Kidney (tissue), 13 donors: ENCODE measurements at regions not wholly inside any gene's neighbourhood (a gene's known extent, or its start where the extent isn't known, plus 50 kb on each side); places are given as distances from the start of the nearest gene placed in this dataset.

Experiments used
- DNase-seq, 5 donors: peaks; one replicate each; pipeline ENCODE4 v3.0.0-alpha.2; 2013 to 2020
- FAIRE-seq: peaks from 2 replicates; lab custom pipeline; 2012; peaks lifted over from hg19 to GRCh38; lab: Jason Lieb, UNC
- H3K27ac ChIP-seq, 2 donors: one replicate each; pipeline ENCODE4 v1.7.0; 2013; ENCODE audit warnings: low read depth in 2 of 2, low read length in 2 of 2, inconsistent platforms in 1 of 2
- H3K27me3 ChIP-seq: one replicate; pipeline ENCODE4 v1.7.1; 2013; ENCODE audit warnings: low read length, inconsistent platforms; ENCODE audit not compliant: control insufficient read depth, insufficient read depth
- H3K36me3 ChIP-seq, 3 donors: one replicate each; pipeline versions ENCODE4 v1.7.0 to v1.7.1; 2013; ENCODE audit warnings: low read length in 3 of 3, control low read depth in 1 of 3, inconsistent platforms in 1 of 3; ENCODE audit not compliant: insufficient read depth in 3 of 3, control insufficient read depth in 2 of 3
- H3K4me1 ChIP-seq, 3 donors: one replicate each; pipeline versions ENCODE4 v1.7.0 to v1.7.1; 2013; ENCODE audit warnings: low read length in 3 of 3, inconsistent platforms in 1 of 3, low read depth in 1 of 3; ENCODE audit not compliant: control insufficient read depth in 2 of 3, insufficient read depth in 2 of 3
- H3K4me3 ChIP-seq, 3 donors: one replicate each; pipeline versions ENCODE4 v1.7.0 to v1.8.1; 2013; ENCODE audit warnings: low read length in 3 of 3, control low read depth in 1 of 3, inconsistent platforms in 1 of 3
- H3K9ac ChIP-seq, 3 donors: one replicate each; pipeline versions ENCODE4 v1.7.0 to v1.7.1; 2013; ENCODE audit warnings: low read length in 3 of 3, control low read depth in 1 of 3, inconsistent platforms in 1 of 3
- H3K9me3 ChIP-seq, 3 donors: one replicate each; pipeline versions ENCODE4 v1.7.0 to v1.7.1; 2013; ENCODE audit warnings: low read length in 3 of 3, control low read depth in 1 of 3, inconsistent platforms in 1 of 3; ENCODE audit not compliant: control insufficient read depth in 2 of 3, insufficient read depth in 1 of 3
- intact Hi-C: fragments of 100-400 bp; cut with DNase I; formaldehyde crosslinking; loops from one replicate; pipeline ENCODE4 v1.11.1; 2022
- TF ChIP-seq, protein P1 (sequence below): IDR thresholded peaks from 3 replicates; pipeline ENCODE4 v1.5.1; 2012; ENCODE audit warnings: mild to moderate bottlenecking, moderate library complexity, borderline replicate concordance; ENCODE audit not compliant: insufficient read depth; ENCODE audit errors: extremely low read depth
- donor health status: control.
- donor health status: control.
- donor health status: control.
- donor health status: control.
- donor health status: control.
- donor health status: DM: yes; HTN: yes; CAD: no.
- donor health status: Normal renal cell carcinoma (clear cell type).

DNA sequence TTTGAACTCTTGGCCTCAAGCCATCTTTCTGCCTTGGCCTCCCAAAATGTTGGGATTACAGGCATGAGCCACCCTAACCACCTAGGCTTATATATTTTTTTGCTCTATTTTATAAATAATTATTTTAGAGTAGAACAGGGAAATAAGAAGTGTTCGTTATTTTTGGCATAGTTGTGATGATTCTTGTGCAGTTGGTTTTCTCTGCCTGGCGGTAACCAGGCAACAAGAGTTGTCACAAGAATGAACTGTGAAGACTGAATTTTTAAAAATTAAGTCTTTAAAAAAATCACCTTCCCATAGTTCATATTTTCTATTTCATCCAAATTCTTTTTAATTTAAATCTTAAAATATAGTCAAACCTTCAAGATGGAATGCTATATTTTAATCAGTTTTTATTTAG is 310.2 kb downstream of the ARL6IP6 start:
- TF ChIP-seq, protein P1, sequence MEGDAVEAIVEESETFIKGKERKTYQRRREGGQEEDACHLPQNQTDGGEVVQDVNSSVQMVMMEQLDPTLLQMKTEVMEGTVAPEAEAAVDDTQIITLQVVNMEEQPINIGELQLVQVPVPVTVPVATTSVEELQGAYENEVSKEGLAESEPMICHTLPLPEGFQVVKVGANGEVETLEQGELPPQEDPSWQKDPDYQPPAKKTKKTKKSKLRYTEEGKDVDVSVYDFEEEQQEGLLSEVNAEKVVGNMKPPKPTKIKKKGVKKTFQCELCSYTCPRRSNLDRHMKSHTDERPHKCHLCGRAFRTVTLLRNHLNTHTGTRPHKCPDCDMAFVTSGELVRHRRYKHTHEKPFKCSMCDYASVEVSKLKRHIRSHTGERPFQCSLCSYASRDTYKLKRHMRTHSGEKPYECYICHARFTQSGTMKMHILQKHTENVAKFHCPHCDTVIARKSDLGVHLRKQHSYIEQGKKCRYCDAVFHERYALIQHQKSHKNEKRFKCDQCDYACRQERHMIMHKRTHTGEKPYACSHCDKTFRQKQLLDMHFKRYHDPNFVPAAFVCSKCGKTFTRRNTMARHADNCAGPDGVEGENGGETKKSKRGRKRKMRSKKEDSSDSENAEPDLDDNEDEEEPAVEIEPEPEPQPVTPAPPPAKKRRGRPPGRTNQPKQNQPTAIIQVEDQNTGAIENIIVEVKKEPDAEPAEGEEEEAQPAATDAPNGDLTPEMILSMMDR: no peak
- FAIRE-seq: no peak
- no peak overlapping the region for H3K27ac ChIP-seq

DNA sequence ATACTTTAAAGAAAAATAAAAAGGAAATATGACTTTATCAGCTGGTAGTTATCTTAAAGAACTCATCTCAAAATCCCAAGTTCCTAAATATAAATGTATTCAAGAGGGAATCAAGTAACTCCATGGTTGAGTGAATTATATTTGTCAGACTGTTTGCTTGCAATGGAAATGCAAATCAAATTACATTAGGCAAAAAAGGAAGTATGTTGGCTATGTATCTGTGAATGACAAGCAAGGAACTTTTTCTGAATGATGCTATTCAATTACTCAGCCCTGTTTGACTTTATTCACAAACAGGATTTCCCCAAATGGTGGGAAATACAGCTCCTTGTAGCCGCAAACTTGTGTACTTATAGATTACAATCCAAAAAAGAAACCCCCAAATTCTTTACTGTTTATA is 309.1 kb downstream of the ARL6IP6 start:
- no peak for FAIRE-seq
- intact Hi-C loops: no loop called here
- H3K4me1 ChIP-seq: no peaks in the 10 kb centered on the region
- DNase-seq: no peak
- H3K27ac ChIP-seq: no peak overlapping the region
- H3K27me3 ChIP-seq: no peaks in the 10 kb centered on the region
- H3K9ac ChIP-seq: no peak overlapping the region
- no peaks in the 10 kb centered on the region for H3K36me3 ChIP-seq
- TF ChIP-seq, protein P1: no peak
- no peaks in the 10 kb centered on the region for H3K9me3 ChIP-seq
- no peak overlapping the region for H3K4me3 ChIP-seq

More for the DNA sequence above, 310.2 kb downstream of the ARL6IP6 start:
- Histone ChIP-seq H3K27me3 (no peaks in the 10 kb centered on the region), H3K36me3 (no peaks in the 10 kb centered on the region), H3K9ac (no peak overlapping the region), H3K9me3 (peaks cover 0 to 2% (median 0%) of the 10 kb centered on the region in 3 donors), H3K4me1 (no peaks in the 10 kb centered on the region), H3K4me3 (no peak overlapping the region)
- no peak for DNase-seq
- intact Hi-C loops: no loop called here

GRCh38 chr2:153020201-153020600 is 301.8 kb downstream of the ARL6IP6 start:
- Histone ChIP-seq H3K27me3 (no peaks in the 10 kb centered on the region), H3K4me1 (no peaks in the 10 kb centered on the region), H3K27ac (no peak overlapping the region), H3K36me3 (no peaks in the 10 kb centered on the region), H3K9me3 (peaks cover 0 to 5% (median 2%) of the 10 kb centered on the region in 3 donors), H3K4me3 (no peak overlapping the region), H3K9ac (no peak overlapping the region)
- TF ChIP-seq, protein P1: no peak
- DNase-seq (no peak), FAIRE-seq (no peak)
- intact Hi-C loops: no loop called here

DNA sequence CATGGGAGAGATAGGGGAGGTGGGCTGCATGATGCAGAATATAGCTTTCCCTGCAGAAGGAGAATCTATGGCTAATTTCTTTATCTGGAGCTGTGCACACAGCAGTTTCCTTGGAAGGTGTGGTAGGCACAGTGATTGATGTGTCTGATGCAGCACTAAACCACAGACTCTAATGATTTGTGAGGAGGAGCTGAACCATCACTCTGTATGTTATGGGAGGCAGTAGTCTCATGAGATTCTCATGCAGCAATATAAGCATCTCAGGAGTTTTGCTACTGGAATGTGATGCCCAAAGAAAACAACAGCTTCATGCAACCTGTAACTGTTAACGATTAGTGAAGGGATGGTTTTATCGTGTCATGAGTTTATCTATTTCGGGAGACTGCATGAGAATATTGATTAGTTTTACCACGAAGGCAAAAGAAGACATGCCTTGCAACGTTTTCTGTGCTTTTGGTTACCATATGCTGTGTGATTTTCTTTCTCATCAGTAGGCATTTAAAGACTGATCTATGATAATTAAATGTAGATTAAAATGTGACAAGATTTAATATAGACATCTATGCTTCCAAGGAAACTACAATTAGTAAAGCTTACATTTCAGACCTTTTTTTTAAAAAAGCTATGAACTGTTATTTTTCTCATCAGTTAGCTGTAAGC is 286.8 kb downstream of the ARL6IP6 start:
- Histone ChIP-seq H3K36me3 (no peaks in the 10 kb centered on the region), H3K4me3 (no peak overlapping the region)
- TF ChIP-seq, protein P1: no peak

More for the DNA sequence above, 286.8 kb downstream of the ARL6IP6 start:
- H3K27ac ChIP-seq: no peak overlapping the region
- H3K4me1 ChIP-seq: no peaks in the 10 kb centered on the region
- H3K9ac ChIP-seq: no peak overlapping the region
- FAIRE-seq (no peak), DNase-seq (no peak)
- no peaks in the 10 kb centered on the region for H3K27me3 ChIP-seq
- no peaks in the 10 kb centered on the region for H3K9me3 ChIP-seq
- intact Hi-C loops: no loop called here
